ENCODE measurements at regions not wholly inside any gene's neighbourhood (a gene's known extent, or its start where the extent isn't known, plus 50 kb on each side); places are given as distances from the start of the nearest gene placed in this dataset.

DNA sequence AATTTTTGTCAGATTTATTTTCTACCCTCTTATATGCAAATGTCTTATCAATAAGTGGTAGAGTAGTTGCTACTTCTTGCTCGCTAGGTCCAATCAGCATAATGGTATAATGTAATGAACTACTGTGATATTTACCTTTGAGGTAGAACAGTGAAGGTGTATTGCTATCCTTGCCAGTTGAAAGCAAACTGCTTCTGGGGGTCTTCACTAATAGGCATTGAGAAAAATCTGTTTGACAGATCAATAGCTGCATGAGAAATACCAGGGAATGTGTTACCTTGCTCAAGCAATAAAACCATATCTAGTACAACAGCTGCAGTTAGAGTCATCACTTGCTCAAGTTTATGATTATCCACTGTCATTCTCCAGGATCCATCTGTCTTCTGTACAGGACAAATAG is 50.1 kb upstream of the EFEMP1 start:
- TF ChIP-seq, protein P1, sequence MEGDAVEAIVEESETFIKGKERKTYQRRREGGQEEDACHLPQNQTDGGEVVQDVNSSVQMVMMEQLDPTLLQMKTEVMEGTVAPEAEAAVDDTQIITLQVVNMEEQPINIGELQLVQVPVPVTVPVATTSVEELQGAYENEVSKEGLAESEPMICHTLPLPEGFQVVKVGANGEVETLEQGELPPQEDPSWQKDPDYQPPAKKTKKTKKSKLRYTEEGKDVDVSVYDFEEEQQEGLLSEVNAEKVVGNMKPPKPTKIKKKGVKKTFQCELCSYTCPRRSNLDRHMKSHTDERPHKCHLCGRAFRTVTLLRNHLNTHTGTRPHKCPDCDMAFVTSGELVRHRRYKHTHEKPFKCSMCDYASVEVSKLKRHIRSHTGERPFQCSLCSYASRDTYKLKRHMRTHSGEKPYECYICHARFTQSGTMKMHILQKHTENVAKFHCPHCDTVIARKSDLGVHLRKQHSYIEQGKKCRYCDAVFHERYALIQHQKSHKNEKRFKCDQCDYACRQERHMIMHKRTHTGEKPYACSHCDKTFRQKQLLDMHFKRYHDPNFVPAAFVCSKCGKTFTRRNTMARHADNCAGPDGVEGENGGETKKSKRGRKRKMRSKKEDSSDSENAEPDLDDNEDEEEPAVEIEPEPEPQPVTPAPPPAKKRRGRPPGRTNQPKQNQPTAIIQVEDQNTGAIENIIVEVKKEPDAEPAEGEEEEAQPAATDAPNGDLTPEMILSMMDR (IDR thresholded peaks at IDR 0.05; ENCODE audit: low read depth, low read length): no peak
- no peak for DNase-seq (ENCODE audit: extremely low read depth, low read depth)

DNA sequence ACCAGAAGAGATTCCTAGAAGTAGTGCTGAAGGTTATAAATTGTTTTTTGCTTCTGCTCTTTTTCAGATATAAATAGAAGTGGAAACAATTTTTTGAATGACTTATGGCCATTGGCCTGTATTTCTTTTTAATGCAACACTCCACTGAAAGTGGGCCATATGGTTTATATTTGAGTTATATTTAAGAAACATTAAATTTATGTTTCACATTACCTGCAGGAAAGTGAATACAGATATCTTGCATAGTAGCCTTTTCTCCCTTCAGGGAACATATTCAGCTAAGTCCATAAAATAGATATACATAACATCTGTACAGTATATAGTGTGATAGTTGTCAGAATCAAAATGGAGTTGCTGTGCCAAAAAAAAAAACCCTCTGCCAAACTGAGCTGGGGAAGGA is 53.1 kb upstream of the EFEMP1 start:
- DNase-seq (ENCODE audit: extremely low read depth, low read depth): no peak
- TF ChIP-seq, protein P1 (IDR thresholded peaks at IDR 0.05; ENCODE audit: low read depth, low read length): no peak

DNA sequence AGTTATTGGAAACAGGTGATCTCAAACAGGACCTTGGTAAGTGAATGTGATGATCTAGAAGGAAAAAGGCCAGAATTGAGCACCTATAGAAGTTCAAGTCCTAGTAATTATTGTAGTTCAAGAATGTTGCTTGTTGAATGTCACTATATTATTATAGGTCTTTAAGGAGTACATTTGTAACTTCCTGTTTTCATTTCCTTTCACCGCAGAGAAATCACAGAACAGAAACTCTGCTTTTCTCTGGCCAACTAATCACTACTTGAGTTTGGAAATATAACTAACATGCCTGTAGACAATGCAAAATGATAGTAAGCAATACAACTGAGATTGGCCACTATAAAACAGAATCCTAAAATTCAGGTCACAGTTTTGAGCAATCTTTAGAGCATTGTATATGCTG is 61.8 kb upstream of the EFEMP1 start:
- no peak for DNase-seq (ENCODE audit: extremely low read depth, low read depth)
- TF ChIP-seq, protein P1 (IDR thresholded peaks at IDR 0.05; ENCODE audit: low read depth, low read length): no peak

DNA sequence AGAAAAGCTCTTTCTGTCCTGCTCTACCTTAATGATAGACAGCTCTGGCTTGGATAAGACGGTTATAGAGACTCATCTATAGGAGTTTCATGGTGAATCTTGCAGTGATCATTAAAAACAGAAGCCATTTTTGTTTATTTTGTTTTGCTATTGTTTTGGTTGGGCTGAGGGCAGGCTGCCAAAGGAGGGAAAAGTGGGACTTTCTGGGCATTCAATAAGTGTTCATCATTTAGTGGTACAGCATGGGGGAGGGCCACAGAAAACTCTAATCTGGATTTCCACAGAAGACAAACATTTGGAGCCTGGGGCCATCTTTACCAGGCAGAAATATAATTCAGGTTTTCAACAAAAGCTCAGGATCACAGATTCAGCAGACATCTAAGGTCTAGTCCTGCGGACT is 62.4 kb upstream of the EFEMP1 start:
- DNase-seq (ENCODE audit: extremely low read depth, low read depth): no peak

GRCh38 chr2:55986700-55987440 is 63.3 kb upstream of the EFEMP1 start:
- TF ChIP-seq, protein P1 (IDR thresholded peaks at IDR 0.05; ENCODE audit: low read depth, low read length): no peak
- no peak for DNase-seq (ENCODE audit: extremely low read depth, low read depth)

More for the DNA sequence above, 62.4 kb upstream of the EFEMP1 start:
- TF ChIP-seq, protein P1 (IDR thresholded peaks at IDR 0.05; ENCODE audit: low read depth, low read length): no peak

GRCh38 chr2:55989405-55989804 is 65.8 kb upstream of the EFEMP1 start:
- TF ChIP-seq, protein P1 (IDR thresholded peaks at IDR 0.05; ENCODE audit: low read depth, low read length): no peak

DNA sequence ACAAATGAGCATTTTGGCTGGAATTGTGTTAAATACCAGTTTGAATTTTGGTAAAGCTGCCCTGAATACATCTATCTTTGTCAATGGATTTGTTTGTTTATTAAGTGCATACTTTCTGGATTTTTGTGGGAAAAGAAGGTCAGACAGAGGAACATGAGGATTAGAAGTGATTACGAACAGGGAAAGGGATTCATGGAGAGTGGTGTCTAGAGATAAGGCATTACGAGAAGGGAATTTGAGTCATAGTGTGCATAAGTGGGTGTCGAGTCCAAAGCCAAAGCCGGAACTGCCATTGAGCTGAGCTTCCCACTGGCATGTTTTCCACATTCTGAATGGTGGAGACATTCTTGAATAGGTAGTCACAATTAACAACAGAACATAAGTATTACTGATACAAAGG is 68.9 kb upstream of the EFEMP1 start:
- DNase-seq (ENCODE audit: extremely low read depth, low read depth): peak; percentile 96
- TF ChIP-seq, protein P1 (IDR thresholded peaks at IDR 0.05; ENCODE audit: low read depth, low read length): no peak

More at GRCh38 chr2:55989405-55989804, 65.8 kb upstream of the EFEMP1 start:
- no peak for DNase-seq (ENCODE audit: extremely low read depth, low read depth)
